Osteoblast (primary cell): ENCODE measurements at regions not wholly inside any gene's neighbourhood (a gene's known extent, or its start where the extent isn't known, plus 50 kb on each side); places are given as distances from the start of the nearest gene placed in this dataset.

Experiments
- DNase-seq: peaks from one replicate; pipeline ENCODE4 v3.0.0; 2011; ENCODE audit warnings: low spot score, mixed read lengths; ENCODE audit not compliant: insufficient read length; ENCODE audit errors: missing footprints
- H2AFZ ChIP-seq: 2 replicates; pipeline ENCODE4 v1.6.0; 2011; ENCODE audit warnings: mild to moderate bottlenecking, low read length
- H3K27ac ChIP-seq: 2 replicates; pipeline ENCODE4 v1.5.1; 2011; ENCODE audit warnings: mild to moderate bottlenecking, low read depth, low read length, moderate library complexity
- H3K27me3 ChIP-seq: 2 replicates; pipeline ENCODE4 v1.6.0; 2012; ENCODE audit warnings: mild to moderate bottlenecking, control low read depth, inconsistent platforms, low read length, moderate library complexity; ENCODE audit not compliant: insufficient read depth
- H3K36me3 ChIP-seq: 2 replicates; pipeline ENCODE4 v1.5.1; 2011; ENCODE audit warnings: mild to moderate bottlenecking, low read length, control low read depth, moderate library complexity; ENCODE audit not compliant: insufficient read depth
- H3K4me1 ChIP-seq: 2 replicates; pipeline ENCODE4 v1.5.1; 2011; ENCODE audit warnings: mild to moderate bottlenecking, low read length, control low read depth, moderate library complexity; ENCODE audit not compliant: insufficient read depth
- H3K4me2 ChIP-seq: 2 replicates; pipeline ENCODE4 v1.6.0; 2011; ENCODE audit warnings: mild to moderate bottlenecking, low read length; ENCODE audit not compliant: insufficient read depth
- H3K4me3 ChIP-seq: fragments of 200-600 bp; sonication (generic); 3 replicates; pipeline ENCODE4 v1.5.1; 2012; ENCODE audit warnings: mild to moderate bottlenecking, low read length, inconsistent platforms; ENCODE audit not compliant: insufficient read depth
- H3K79me2 ChIP-seq: 2 replicates; pipeline ENCODE4 v1.6.0; 2012; ENCODE audit warnings: mild to moderate bottlenecking, low read length, control low read depth, inconsistent platforms; ENCODE audit not compliant: insufficient read depth
- H3K9me3 ChIP-seq: 2 replicates; pipeline ENCODE4 v1.5.1; 2011; ENCODE audit warnings: low read depth, low read length, control low read depth
- H4K20me1 ChIP-seq: 2 replicates; pipeline ENCODE4 v1.6.0; 2012; ENCODE audit warnings: mild to moderate bottlenecking, low read length, control low read depth; ENCODE audit not compliant: insufficient read depth
- TF ChIP-seq, protein P1 (sequence below): IDR thresholded peaks from 2 replicates; pipeline ENCODE4 v1.5.1; 2011; ENCODE audit warnings: mild to moderate bottlenecking, low read depth, low read length, moderate library complexity; ENCODE audit errors: extremely low read depth

DNA sequence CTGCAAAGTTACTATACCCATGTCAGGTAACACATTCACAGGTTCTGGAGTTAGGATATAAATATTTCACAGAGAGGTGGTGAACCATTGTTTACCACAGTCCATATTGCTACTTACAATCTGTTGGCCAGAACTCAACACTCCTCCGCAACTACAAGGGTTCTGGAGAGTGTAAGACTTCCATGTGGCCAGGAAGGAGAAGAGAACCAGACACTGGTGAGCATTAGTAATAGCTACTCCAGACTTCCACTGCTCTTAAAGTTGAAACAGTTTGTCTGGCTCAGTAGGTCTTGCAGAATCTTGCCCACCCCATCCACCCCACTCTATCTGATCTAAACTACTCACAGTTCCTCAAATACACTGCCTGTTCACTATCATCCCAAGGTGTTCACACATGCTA lies 369.6 kb downstream of the DUSP6 start:
- TF ChIP-seq, protein P1, sequence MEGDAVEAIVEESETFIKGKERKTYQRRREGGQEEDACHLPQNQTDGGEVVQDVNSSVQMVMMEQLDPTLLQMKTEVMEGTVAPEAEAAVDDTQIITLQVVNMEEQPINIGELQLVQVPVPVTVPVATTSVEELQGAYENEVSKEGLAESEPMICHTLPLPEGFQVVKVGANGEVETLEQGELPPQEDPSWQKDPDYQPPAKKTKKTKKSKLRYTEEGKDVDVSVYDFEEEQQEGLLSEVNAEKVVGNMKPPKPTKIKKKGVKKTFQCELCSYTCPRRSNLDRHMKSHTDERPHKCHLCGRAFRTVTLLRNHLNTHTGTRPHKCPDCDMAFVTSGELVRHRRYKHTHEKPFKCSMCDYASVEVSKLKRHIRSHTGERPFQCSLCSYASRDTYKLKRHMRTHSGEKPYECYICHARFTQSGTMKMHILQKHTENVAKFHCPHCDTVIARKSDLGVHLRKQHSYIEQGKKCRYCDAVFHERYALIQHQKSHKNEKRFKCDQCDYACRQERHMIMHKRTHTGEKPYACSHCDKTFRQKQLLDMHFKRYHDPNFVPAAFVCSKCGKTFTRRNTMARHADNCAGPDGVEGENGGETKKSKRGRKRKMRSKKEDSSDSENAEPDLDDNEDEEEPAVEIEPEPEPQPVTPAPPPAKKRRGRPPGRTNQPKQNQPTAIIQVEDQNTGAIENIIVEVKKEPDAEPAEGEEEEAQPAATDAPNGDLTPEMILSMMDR: no peak
- Histone ChIP-seq H3K27ac (no peak overlapping the region), H3K4me2 (no peak overlapping the region), H3K9me3 (no peaks in the 10 kb centered on the region), H3K79me2 (no peaks in the 10 kb centered on the region), H3K36me3 (no peaks in the 10 kb centered on the region), H2AFZ (no peak overlapping the region), H3K4me1 (peaks cover 12% of the 10 kb centered on the region), H4K20me1 (no peaks in the 10 kb centered on the region), H3K27me3 (no peaks in the 10 kb centered on the region), H3K4me3 (no peak overlapping the region)
- no peak for DNase-seq

DNA sequence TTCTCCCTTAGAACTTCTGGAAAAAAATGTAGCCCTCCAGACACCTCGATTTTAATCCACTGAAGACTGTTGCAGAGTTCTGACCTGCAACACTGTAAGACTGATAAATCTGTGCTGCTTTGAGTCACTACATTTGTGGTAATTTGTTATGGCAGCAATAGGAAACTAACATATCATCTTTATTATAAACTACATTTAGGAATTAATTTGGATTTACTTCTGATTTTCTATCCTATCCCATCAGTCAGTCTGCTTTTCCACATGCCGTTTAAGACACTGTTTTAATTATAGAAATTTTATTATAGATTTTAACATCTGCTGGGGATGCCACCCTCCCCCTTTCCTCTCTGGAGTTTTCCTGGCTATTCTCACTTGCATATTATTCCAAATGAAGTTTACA lies 375.2 kb downstream of the DUSP6 start:
- TF ChIP-seq, protein P1: no peak
- H3K27me3 ChIP-seq: no peaks in the 10 kb centered on the region
- DNase-seq: no peak
- no peaks in the 10 kb centered on the region for H3K36me3 ChIP-seq
- H3K9me3 ChIP-seq: no peaks in the 10 kb centered on the region
- no peak overlapping the region for H2AFZ ChIP-seq
- H3K27ac ChIP-seq: no peak overlapping the region
- H3K79me2 ChIP-seq: no peaks in the 10 kb centered on the region
- no peak overlapping the region for H3K4me2 ChIP-seq
- H3K4me1 ChIP-seq: no peaks in the 10 kb centered on the region
- H4K20me1 ChIP-seq: no peaks in the 10 kb centered on the region
- no peak overlapping the region for H3K4me3 ChIP-seq

DNA sequence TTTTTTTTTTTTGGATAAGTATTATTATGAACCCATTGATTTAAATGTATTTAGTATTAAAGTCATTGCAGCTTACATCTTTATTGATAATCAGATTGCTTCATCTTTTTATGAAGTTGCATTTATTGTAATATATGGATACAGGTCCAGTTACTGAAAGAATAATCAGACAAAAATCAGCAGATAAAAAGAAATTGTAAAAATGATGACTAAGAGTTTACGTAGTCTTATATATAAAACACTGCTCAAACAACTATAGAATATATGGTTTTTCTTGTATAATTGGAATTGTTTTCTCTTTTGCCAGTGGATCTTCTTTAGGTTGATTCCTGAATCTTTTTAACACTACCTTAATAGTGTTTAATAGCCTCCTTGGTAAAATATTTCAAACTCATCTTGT lies 378.3 kb downstream of the DUSP6 start:
- Histone ChIP-seq H2AFZ (no peak overlapping the region), H3K27ac (no peak overlapping the region), H4K20me1 (no peaks in the 10 kb centered on the region), H3K4me1 (no peaks in the 10 kb centered on the region), H3K4me2 (no peak overlapping the region), H3K4me3 (no peak overlapping the region), H3K79me2 (no peaks in the 10 kb centered on the region), H3K27me3 (no peaks in the 10 kb centered on the region), H3K36me3 (no peaks in the 10 kb centered on the region), H3K9me3 (no peaks in the 10 kb centered on the region)
- TF ChIP-seq, protein P1: no peak
- no peak for DNase-seq

DNA sequence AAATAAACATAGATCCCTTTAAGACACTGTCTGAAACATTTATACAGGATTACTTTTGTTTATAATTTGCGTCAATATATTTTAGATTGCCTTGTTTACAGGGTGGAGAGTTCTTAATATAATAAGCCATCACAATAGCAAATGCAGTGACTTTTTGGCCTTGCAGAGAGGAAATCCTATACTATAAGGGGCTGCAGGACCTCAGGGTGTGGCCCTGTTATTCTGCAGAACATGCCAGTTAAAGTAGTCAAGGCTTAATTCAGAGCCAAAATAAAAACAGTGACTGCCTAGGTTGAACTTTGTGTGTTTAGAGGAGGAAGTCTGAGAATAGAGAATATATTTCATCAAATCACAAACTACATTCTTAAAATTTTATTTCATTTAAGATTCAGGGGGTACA lies 381.6 kb downstream of the DUSP6 start:
- no peak overlapping the region for H3K27ac ChIP-seq
- TF ChIP-seq, protein P1: no peak
- H3K4me1 ChIP-seq: no peaks in the 10 kb centered on the region
- H3K9me3 ChIP-seq: no peaks in the 10 kb centered on the region
- H3K4me3 ChIP-seq: no peak overlapping the region
- no peaks in the 10 kb centered on the region for H3K27me3 ChIP-seq
- no peak for DNase-seq
- no peaks in the 10 kb centered on the region for H4K20me1 ChIP-seq
- no peak overlapping the region for H2AFZ ChIP-seq
- H3K36me3 ChIP-seq: no peaks in the 10 kb centered on the region
- no peaks in the 10 kb centered on the region for H3K79me2 ChIP-seq
- no peak overlapping the region for H3K4me2 ChIP-seq
